HG03565 (cell line): ENCODE measurements at regions not wholly inside any gene's neighbourhood (a gene's known extent, or its start where the extent isn't known, plus 50 kb on each side); places are given as distances from the start of the nearest gene placed in this dataset.

ENCODE experiments used
- ATAC-seq: cut with Tn5 transposase; IDR thresholded peaks from one replicate; pipeline ENCODE4 v1.9.1; 2021; ENCODE audit warnings: mild to moderate bottlenecking, moderate library complexity; ENCODE audit not compliant: unreplicated experiment

DNA sequence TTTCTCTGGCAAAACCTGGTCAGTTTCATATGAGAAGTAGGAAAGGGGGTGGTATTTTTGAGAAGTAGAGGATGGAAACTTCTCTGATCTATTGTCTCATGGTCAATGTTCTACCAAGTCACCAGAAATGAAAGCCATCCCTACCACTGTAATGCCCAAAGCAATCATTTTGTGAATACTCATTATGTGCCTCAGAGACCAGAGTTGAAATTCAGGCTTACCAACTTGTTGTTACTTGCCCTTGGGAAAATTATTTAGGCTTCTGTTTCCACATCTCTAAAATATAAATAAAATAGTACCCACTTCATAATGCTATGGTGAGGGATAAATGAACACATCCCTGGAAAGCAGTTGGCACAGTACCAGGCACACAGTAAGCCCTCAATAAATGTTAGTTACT, 723.7 kb upstream of the TBX3 start:
- no peak for ATAC-seq

DNA sequence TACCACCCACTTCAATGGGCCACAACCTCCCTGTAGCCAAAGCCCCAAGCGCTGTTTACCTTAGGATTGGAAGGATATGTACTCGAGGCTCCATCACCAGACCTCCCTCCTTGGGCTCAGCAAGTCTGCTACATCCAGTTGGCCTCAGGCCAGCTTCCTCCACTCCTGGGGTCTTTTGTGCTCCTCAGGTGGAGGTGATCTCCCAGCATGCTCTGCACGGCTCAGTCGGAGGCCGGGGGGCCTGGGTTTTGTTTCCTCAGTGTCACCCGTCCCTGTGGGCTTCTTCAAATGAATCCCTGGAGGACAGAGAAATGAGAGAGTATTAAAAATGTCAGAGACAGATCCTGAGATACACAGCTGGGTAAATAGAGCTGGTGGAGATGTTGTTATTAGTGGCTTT, 723.1 kb upstream of the TBX3 start:
- ATAC-seq = no peak

DNA sequence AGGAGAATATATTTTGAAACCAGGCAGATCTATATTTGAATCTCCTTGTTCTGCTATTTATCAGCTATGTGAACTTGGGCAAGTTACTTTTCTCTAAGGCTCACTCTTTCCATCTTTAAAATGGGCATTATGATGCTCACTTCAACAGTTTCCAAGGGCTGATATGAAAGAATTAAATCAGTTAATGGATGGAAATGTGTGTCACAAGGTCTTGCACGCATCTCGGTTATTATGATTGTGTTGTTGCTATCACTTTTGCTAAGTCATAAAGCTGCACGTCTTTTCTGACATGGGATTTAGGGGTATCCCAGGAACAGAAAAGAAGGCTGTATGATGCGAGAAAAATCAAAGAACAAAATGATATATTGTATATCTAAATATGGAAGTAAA, 721.5 kb upstream of the TBX3 start:
- ATAC-seq = no peak

DNA sequence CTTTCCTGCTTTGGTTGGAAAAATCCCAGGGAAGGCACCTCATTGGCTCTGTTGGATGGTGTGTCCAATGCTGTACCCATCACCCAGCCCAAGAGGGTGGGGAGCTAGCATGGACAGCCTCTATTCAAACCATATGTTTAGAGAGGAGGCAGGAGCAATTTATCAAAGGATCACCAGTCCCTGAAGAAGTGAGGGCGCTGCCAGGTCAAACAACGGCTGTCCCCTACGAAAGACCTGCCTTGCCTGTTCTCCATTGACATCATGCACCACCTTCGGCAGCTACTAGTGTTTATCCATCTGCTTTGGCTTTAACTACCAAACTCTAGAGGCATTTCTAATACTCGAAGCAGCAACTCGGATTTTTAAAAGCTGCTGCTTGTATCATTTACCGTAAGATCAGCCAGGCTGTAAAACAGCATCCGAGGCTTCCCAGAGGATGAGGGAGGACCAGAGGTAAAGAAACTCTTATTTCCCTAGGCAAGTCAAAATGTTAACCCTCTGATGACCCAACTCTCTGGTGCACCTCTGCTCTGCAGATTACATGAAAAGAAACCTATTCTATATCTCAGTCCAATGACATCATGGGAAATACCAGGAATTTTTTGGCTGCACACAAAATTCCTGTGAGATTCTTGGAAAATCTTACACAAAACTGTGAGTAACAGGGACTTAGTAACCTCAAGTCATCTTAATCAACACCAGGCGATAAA, 720.9 kb upstream of the TBX3 start:
- no peak for ATAC-seq

DNA sequence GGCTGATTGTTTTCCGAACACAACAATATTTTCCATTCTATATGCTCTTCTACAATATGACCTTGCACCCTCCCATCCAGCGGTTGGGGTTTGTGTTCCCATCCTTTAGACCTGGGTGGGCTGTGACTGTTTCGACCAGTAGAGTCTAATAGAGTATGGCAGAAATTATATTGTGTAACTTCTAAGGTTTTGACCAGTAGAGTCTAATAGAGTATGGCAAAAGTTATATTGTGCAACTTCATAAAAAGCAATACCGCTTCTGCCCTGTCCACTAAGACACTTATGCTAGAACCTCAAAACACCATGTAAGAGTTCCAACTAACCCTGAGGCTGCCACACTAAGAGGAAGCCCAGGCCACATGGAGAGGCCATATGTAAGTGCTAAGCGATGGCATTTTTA, 719.7 kb upstream of the TBX3 start:
- ATAC-seq = no peak

DNA sequence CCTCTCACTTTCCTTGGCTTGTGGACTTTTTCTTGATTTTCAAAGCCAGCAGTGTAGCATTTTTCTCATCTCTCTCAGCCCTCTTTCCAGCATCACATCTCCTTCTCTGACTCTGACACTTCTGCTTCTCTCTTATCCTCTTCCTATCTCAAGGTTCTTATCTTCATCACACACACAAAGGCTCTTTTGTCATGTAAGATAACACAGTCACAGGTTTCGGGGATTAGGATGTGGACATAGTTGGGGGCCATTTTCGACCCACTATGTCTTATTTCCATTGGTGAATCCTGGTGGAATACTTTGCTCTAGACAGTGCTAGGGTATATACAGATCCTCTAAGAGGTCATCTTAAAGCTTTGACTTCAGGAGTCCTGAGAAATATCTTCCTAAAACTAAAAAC, 719.3 kb upstream of the TBX3 start:
- ATAC-seq = no peak

DNA sequence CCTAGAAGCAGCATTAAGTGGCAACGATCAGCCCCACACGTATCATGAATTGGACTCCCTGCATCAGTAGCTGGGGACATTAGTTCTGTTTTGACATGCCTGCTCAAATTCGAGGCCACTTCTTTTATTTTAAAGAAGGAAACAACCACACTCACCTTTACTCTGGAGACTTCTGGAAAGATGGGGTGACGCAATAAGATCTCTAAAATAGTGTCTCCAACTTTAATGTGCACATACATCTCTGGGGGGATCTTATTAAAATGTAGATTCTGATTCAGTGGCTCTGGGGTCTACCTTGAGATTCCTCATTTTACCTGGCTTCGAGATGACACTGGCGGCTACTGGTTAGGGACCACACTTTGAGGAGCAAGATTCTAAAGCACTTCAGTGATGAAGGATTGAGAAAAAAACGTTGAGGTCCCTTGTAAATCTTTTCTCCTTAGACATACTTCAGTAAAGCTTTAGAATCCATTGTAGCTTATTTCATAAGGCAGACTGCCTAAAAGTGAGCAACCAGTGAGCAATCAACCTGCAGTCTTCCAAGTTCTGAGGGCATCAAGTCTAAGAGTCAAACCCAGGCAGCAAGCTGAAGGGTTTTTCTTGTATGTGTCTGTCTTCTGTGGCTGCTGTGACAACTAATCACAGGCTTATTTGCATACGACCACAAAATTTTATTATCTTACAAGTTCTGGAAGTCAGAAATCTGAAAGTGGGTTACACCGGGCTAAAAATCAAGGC, 718.6 kb upstream of the TBX3 start:
- no peak for ATAC-seq

DNA sequence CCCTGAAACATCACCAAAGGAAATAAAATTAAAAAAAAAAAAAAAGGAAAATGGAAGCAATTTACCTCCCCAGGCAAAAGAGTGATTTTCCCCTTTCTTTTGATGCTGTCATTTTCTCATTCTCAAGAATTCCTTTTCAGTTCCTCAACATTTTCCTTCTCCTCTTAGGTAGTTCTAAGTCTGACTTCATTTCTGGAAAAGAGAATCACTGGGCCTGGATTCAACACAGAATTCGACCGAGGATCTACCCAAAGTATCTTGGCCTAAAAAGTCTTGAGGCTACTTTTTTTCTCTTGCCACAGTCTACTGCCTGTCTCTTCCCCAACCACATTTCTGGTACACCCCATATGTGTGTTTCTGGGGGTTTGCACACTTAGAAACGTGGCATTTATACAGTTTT, 717.8 kb upstream of the TBX3 start:
- no peak for ATAC-seq

DNA sequence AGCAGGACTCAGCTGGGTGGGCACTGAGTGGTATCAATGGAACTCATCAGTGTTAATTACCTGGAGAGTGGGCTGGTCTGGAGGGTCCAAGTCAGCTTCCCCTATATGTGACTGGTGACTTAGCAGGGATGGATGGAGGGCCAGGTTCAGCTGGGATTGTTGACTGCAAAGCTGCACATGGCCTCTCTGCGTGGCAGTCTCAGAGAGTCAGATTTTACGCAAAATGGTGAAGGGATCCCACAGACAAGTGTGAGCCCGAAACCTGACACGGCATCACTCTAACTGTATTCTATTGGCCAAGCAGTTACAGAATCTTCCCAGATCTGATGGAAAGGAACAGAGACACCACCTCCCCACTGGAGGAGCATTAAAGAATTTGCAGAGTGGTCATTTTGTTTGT, 716.0 kb upstream of the TBX3 start:
- ATAC-seq = no peak

DNA sequence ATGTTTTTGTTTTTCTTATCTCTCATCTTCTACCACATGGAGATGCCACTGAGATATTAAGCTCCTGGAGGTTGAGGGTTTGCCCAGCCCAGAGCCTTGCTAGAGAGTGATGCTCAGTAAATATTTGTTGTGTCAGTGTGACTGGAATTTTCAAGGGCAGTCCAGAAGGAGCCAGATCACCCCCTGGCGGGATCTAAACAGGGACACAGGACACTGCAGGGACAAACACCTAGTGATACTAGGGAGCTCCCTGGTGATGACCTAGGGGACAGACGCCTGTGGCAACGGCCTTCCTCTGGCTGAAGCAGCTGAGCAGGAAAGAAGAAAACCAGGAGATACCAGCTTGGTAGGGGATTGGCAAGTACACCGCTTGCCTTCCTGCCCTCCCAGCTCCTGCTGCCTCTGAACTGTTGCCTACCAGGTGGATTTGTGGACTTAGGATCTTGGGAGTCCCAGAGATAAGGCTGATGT, 714.4 kb upstream of the TBX3 start:
- ATAC-seq = no peak

DNA sequence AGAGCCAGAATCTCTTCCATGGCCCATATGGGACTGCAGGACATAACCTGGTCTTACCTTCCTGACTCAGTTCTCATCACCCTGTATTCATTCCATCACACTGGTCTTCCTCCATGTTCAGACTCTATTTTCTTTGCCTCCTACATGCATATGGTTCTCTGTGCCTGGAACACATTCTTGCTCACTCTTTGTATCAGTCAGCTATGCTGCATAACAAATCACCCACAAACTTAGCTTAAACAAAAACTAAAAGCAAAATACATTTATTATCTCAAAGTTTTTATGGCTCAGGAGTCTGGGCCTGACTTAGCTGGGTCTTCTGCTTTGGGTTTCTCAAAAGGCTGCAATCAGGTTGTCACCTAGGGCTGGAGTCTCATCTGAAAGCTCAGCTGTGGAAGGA, 712.6 kb upstream of the TBX3 start:
- no peak for ATAC-seq

DNA sequence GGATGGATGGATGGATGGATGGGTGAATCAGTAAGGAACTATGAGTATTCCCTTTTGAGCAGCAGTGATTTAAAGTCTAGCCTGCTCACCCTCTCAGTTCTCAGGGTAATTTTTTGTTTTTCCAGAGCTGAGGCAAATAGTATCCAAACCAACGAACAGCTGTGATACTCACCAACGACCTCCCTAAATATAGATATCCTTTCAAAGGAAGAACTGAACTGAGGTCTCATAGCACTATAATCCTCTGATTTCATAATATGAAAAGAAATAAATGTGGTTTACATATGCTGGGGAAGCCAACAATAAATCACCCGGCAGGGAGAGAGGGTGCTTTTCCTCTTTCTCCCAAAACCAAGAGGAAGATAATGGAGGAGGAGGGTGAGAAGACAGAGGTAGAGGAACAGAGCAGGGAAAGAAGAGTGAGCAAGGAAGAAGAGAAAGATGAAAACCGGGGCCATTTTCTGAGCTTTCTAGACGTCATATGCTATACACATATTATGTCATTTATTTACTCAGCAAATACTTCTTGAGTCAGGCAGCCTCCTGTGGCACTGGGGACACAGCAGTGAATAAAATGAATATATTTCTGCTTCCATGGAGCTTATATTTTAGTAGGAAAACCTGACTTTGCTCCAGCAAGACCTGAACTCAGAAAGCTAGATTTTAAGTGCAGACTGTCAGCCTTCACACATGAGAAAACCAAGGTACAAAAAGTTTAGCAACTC, 710.7 kb upstream of the TBX3 start:
- no peak for ATAC-seq

DNA sequence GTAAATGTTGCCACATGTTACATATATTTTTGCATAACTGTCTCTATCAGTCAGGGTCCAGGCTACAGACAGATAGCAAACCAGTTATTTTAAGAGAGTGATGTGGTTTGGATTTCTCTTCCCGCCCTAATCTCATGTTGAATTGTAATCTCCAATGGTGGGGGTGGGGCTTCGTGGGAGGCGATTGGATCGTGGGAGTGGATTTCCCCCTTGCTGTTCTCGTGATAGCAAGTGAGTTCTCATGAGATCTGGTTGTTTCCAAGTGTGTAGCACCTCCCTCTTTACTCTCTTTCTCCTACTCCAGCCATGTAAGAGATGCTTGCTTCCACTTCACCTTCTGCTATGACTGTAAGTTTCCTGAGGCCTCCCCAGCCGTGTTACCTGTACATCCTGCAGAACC, 704.2 kb upstream of the TBX3 start:
- ATAC-seq = no peak

DNA sequence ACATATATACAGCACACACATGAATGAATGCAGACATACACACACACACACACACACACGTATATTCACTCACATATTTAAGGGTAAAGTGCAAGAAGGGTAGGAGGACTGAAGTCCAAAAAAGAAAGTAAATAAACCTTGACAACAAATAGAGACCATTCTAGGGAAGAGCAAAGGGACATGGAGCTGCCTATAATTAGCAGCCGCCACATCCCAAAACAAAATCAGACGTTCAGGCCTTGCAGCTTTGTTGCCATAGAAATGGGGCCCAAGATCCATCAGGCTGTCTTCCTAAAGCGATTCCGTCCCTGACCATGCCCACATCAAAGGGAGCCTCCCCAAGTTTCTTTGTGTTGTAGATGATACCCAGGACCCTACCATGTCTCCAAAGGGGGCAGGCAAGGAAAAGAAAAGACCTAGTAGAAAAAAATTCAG, 703.5 kb upstream of the TBX3 start:
- no peak for ATAC-seq

DNA sequence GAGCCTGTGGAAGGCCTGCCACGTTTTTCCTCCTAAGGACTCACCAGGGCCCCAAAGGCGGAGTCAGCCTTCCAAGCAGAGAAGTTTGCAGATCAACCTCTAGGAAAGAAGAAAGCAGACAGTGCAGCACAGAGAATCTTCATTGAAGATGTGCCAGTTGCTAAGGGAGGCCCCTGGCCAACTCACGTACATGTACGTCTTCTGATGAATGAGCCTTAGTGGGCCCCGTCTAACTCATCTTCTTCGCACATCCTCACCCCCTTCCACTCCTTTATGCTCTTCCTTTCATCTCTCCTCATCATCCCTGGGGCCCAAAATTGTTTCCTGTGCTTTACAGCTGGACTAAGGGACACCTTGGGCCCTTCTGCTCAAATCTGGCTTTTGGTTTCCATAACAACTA, 703.0 kb upstream of the TBX3 start:
- ATAC-seq = no peak

DNA sequence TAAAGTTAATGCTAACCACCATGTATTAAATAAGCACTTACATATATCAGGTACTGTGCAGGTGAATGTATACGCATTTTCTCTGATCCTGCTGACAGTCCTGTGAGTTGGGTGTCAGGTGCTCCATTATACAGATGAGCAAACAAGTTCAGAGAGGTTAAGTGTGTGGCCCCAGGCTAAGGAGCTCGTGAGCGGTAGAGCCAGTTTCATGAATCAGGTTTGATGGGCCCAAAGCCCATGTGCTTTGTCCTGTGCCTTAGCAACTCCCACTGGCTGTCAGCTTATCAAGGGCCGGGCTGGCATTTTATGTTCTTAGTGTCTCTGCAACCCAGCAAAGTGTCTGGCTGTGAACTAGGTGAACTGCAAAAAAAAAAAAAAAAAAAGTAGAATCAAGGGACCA, 701.2 kb upstream of the TBX3 start:
- ATAC-seq = no peak

DNA sequence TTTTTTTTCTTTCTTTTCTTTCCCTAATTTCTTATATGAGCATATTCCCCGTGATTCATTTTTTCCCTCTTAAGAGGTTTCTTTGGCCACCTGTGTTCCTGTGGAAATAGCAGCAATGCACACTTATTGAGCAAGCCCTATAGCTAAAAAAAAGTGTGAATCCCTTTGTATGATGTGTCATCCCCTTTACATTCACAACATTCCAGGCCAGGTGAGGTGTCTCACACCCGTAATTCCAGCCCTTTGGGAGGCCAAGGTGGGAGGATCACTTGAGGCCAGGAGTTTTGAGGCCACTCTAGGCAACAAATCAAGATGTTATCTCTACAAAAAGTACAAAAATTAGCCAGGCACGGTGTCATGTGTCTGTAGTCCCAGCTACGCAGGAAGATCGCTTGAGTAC, 700.4 kb upstream of the TBX3 start:
- ATAC-seq = no peak

DNA sequence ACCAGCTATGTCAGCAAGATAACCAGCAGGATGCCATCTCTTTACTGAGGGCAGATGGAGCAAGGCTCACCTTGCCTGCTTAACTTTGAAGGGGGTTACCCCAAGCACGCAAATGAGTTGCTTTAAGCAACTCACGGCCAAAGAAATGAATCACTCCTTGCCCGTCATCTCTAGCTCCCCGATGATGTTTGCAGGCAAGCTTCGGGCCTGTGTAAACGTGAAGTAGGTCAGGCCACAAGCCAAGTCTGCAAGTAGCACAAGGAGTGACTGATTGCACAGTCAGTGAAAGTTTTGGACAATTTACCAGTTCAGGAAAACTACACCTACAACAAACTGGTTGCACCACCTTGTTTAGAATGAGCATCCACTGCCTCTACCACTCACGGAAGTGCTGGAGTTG, 699.7 kb upstream of the TBX3 start:
- no peak for ATAC-seq

DNA sequence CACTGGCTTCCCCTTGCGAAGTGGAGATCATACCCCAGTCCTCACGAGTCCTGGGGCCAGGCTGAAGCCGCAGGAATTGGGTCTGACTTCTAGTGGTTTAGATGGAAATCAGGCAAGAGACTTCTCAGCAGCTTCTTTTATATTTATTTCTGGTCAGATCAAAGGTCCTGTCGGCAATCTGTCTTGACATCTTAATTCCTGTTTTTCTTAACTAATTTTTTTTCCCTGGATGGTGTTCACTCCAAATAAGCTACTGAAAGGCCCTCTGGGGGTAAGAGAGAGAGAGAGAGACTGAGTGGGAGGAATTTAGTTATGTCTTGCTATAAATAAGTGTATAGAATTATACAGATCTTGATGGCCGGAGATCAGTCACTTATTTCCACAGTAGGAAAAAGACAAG, 698.7 kb upstream of the TBX3 start:
- no peak for ATAC-seq

DNA sequence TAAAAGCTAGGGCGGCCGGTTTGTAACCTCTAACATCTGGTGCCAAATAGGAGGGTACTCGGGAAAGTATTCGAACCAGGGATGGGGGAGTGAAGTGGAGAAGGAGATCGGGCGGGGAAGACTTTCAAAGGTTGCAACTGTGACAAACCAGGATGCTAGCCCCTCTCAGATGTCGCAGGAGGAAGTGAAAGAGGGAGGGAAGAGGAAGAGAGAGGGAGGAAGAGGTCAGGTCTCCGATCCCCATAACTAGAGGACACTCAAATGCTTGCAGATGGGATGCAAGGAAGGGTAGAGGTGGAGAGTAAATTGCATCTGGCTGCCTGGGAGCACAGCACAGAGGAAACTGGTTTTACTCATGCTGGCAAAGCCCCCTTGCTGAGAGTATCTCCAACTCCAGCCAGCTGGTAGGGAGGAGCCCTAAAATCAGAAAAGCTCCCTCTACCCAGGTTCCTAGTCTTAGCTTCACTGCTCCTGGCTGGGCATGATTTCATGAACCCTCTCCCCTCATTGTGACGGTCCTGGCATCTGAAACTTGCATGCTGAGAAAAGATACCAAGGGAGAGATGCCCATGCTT, 696.7 kb upstream of the TBX3 start:
- no peak for ATAC-seq

DNA sequence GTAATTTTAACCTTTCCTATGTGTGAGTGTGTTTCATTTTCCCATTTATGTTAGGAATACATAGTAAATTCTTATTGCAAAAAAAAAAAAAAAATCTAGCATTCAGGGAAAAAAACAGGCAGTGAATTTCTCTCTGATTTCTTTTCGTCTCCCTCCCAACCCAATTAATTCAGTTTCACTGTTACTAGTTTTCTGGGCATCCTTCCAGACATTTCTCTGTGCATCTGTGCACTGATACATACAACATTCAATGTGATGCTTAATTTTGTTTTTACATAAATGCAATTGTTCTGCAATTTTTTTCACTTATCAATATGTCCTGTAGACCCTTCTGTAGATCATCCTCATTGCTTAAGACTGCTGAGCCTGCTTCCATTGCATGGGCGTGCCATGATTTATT, 694.3 kb upstream of the TBX3 start:
- no peak for ATAC-seq

DNA sequence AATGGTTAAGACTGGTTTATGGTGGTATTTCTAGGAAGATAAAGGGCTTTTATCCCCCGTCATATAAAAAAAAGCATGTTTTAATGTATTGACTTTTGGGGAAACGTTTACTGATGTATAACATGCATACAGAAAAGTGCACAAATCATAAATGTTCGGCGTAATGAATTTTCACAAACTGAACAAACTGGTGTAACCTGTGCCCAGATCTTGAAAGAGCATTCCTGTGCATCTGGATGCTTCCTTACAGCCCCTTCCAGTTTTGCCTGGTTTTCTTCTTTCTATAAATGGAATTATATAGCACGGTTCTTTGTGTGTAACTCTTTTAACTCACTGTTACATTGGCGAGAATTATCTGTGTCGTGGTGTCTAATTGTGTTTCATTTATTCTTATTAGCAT, 693.8 kb upstream of the TBX3 start:
- ATAC-seq = no peak
